Femur (tissue), 1 donor: ENCODE measurements at regions not wholly inside any gene's neighbourhood (a gene's known extent, or its start where the extent isn't known, plus 50 kb on each side); places are given as distances from the start of the nearest gene placed in this dataset.

Source experiments
- DNase-seq: peaks from one replicate; pipeline ENCODE4 v3.0.0-alpha.2; 2017

DNA sequence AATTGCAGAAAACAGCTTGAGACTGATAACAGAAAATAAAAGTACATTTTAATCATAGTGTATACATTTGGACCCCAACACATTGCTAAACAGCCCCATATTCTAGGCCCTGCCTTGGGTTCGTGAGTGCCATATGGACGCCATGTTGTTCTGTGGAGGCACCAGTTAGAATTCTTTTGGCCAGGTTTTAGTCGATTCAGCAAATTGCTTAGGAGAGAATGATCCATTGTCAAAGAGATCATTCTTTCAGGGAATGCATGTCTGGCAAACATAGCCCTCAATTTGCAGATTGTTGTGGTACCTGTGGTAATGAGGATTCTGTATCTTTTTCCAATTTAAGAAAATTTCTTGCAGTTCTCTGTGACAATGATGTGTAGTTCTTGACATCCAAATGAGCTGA, 183.6 kb upstream of the DDHD1 start:
- DNase-seq: no peak

DNA sequence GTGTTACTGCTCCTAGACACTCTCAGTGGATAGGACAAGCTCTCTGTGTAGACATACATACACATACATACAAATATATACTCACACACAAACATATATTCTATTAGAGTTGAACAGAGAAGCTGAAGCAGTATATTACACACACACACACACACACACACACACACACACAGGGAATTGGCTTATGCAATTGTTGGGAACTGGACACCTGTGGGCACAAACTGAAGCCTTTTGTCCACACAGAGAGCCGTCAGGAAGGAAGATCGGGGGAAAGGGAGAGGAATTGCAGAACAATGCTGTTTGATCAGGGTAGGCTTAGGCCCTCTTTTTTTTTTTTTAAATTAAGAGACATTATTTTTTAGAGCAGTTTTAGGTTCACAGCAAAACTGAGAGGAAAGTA, 180.7 kb upstream of the DDHD1 start:
- no peak for DNase-seq

DNA sequence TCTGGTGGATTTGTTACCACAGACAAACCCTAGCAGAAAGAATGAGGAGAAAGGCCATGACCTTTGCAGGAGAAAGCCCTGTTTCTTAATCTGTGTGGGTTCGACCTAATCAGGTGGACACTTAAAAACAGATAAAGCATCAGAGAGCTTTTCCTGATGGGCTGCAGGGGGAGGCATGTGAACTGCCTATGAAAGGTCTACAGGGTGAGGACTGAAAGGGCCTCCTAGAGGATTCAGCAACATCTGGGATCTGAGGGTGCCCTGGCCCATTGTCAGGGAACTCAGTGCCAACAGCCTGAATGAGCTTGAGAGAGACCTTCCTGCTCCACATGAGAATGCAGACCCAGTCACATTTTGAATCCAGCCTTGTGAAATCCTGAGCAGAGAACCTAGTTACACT, 178.8 kb upstream of the DDHD1 start:
- no peak for DNase-seq

DNA sequence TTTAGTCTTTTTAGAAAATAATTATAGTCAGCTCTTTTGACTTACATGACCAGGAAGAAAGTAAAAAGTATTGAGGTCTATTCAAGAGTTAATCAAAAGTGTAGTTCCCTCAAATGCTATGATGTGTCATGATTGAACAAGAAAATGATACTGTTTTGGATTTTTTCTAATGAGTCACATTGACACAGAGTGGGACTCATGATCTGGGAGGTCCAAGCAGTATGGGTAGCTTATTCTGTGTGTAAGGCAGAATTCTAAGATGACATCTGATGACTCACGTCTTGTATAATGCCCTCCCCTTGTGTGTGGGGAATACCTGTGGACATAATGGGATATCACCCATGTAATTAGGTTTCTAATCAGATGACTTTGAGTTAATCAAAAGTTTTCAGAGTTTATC, 178.1 kb upstream of the DDHD1 start:
- DNase-seq: no peak

DNA sequence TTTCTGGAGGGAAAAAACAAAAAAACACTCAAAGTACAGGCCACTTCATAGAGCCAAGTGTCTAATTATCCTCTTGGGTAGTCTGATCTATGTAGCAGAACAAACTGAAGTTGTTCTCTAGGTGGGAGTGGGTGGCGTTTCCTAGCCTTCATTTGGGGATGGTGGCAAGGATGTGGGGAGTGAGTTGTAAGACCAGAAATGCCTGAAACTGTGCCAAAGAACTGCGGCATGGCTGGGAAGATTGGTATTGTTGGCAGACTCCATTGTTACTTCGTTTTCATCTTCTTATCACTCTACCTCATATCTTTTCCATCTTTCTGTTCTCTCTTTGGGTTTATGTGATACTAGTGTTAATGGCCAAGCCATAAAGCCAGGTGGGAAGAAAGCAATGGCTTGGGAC, 177.3 kb upstream of the DDHD1 start:
- no peak for DNase-seq

DNA sequence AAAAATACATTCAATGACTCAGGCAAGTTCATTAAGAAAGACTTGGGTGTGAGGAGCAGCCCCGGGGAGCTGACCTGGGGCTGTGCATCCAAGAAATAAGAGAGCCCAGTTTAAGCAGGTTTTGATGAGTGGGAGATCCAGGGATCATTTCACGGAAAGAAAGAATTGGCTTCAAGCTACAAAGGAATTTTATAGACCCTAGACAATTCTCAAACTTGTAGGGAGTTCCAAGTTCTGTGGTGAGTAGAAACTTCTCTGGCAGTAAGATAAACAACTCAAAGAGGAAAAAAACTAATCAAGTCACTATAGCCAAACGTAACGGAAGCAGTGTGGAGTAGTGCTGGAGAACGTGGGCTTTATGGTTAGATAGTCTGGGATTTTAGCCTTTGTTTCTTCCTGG, 175.7 kb upstream of the DDHD1 start:
- no peak for DNase-seq

DNA sequence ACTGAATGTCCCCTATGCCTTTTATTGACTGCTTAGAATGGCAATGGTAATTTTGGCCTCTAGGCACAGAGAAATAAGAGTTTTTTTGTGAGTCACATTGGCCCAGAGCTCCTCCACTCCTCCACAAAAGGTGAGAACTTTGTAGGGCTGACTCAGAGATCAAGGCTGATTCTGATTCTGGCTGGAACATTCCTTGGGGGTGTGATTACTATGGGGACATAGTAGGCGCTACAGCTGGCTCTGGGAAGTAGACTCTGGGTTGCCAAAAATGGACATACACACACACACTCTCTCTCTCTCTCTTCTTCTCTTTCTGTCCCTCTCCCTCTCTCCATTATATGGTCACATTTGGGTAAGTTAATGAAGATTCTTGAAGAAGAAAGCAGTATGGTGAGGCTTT, 174.6 kb upstream of the DDHD1 start:
- no peak for DNase-seq

DNA sequence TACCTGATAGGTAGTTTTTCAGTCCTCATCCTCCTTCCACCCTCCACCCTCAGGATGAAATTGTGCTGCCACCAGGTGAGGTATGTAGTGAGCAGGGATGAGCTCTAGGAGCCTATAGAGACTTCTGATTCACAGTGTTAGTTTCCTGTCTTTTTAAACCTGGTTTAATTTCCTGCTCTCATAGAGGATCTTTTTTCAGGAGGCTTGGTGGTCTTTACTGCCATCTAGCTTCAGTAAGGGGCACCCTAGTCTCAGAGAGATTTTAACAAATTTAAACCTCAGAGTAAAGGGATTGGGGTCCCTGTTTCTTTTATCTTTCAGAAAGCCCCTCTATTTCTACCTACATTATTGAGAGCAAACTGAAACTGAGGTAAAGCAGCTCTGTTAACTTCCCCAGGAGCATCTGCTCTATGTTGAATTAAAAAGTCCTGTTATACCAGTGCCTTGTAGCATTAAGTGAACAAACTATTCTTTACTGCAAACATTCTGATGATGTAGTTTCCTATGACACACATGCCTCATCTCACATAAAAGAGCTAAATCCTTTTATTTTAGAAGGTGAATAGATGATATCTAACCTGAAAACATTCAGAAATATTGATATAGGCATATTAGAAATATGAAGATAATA, 172.2 kb upstream of the DDHD1 start:
- no peak for DNase-seq

DNA sequence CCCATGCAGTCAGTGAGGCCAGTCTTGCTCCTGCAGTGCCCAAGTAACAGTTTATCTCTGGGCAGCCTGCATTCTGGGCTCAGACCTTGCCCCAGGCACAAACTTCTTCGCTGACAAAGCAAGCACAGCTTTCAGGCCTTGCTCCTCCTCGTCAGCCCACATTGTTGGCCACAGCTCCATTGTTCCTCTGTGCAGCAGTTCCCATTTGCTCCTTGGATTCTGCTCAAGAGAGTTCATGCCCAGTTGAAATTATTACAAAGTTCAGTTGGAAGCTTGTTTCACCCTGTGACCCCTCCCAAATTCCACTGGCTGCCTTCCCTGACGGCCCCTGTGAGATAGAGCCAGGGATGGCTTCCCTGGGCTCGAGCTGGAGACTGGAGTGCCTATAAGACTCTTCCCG, 163.4 kb upstream of the DDHD1 start:
- no peak for DNase-seq

DNA sequence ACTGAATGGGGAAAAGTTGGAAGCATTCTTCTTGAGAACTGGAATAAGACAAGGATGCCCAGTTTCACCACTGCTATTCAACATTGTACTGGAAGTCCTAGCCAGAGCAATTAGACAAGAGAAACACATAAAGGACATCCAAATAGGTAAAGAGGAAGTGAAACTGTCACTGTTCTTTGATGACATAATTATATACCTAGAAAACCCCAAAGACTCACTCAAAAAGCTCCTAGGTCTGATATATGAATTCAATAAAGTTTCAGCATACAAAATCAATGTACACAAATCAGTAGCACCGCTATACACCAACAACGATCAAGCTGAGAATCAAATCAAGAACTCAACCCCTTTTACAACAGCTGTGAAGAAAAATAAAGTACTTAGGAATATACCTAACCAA, 157.3 kb upstream of the DDHD1 start:
- no peak for DNase-seq

DNA sequence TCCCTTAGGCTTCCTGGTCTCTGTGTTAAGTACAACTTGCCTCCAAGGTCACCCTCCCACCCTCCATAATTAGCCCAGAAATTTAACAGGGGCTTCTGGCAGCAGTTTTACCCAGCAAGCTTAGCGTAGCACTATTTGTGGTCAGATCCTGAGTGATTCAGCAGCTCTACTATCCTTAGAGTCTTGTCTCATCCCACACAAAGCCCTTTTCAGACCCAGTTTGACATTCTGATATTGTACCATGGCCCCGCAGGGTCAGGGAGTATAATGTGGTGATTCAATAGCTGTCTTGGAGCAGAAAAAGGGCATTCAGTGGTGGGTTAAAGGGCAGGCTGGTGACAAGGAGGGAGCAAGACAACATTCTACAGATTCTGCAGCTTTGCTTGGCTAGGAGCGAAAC, 153.8 kb upstream of the DDHD1 start:
- DNase-seq: no peak

DNA sequence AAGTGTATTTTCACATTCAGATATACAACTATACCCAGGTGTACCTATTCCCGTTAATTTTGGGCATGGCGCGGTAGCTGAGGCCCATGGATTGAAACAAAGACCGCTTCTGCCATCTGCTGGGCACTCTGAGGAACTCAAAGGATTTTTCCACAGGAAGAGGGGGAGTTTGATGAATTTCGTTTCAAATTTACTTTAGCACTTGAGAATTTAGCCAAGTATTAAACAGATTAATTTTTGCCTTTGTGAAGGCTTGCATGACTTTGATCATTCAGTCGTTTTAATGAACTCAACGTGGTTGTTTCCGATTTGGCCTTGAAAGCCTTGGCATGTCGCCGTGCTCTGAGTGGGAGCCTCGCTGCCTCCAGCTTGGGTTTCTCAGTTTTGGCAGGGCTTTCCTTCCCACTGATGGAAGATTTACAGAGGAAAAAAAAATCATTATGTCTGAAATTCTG, 153.2 kb upstream of the DDHD1 start:
- peak; percentile 74 for DNase-seq

DNA sequence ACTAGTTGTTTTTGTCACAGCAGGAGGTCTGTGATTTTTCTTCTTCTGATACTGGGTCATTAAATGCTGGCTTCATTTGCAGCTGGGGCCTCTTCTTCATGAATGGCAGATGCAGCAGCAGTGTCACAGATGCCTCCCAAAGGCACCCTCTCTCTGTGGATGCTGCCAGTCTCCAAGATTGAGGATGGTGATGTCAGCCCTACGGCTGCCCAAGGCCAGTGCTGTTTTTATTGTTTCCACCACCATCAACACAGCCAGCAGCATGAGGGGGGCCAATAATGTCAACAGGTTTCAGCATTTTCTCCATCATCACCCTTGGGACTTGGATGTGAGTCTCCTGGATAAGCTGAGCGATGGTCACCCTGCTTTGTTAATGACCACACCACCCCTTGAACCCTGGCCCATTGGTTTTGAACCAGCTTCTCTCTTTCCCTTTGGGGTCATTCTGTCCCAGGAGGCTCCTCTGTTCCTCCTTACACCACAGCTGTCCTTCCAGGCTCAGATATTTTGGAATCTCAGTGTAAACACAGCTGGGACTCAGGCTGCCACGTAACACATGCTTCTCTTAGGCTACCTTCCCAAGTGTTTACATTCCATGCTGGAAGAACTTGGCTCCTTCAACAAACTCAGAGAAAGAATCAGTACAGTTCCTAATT, 151.7 kb upstream of the DDHD1 start:
- no peak for DNase-seq

DNA sequence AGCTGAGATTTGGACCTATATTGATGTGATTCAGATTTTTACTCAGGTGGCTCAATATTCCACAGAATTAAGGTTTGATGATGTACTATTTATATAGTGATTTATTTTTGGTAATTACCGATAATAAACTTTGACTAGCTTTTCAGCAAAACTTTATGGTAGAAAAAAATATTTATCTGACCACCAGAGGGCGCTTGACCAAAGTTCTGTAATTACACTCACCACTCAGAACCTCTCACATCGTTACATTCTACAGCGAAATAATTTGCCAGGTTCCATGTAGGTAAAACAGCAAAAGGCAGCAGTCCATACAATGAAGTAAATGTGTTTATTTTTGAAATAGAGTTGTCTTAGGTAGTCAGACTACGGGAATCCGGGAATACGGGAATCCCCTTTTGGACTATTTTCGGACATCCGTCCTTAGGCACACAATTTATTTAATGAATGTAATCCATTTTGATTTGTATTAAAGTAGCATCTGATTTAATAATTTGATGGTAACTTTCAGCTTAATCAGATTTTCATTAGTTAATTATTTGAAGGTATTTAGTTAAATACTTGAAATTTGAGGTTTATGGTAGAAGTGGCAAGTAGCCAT, 143.0 kb upstream of the DDHD1 start:
- no peak for DNase-seq

DNA sequence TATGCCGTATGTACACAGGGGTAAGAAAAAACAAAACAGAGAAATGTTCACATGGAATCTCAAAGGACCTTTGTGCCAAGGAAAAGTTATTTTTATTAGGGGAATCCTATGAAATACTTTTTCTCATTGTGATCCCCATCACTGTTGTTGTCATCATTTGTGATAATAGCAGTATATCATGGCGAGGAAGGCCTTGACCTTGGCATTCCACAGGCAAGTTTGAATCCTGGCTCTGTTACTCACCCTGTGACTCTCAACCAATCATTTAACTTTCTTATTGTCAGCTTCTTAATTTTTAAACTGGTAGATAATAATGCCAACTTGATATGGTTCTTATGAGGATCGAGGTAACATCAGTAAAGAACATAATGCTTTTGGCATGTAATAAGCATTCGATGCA, 142.2 kb upstream of the DDHD1 start:
- DNase-seq: no peak

DNA sequence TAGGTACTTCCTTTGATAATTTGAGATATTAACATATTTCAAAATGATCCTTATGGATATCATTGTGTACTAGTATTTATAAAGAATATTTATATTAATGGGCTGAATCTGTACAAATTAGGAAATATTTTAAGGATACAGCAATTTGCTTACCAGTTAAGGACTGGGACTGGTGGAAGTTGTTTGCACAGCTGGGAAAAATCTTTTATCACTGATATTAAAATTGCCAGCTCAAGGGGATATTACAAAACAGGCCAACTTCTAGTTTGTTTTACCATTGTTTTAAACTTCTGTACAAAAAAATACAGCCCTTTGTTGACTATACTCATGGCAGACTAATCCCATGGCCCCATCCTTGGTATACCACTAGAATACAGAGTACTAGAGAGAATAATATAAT, 133.2 kb upstream of the DDHD1 start:
- DNase-seq: no peak

DNA sequence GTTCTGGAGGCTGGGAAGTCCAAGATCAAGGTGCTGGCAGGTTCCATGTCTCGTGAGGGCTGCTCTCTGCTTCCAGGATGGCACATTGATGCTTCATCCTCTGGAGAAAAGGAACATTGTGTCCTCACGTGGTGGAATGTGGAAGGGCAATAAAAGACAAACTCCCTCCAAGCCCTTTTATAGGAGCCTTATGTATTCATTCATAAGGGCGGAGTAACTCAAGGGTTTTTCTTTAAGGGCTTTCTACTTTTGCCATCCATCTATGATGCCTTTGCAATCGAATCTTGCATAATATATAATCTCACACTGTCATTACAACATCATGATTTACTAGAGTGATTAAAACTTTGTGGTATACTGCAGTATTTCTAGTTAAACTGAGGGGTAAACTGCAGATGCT, 132.7 kb upstream of the DDHD1 start:
- no peak for DNase-seq

DNA sequence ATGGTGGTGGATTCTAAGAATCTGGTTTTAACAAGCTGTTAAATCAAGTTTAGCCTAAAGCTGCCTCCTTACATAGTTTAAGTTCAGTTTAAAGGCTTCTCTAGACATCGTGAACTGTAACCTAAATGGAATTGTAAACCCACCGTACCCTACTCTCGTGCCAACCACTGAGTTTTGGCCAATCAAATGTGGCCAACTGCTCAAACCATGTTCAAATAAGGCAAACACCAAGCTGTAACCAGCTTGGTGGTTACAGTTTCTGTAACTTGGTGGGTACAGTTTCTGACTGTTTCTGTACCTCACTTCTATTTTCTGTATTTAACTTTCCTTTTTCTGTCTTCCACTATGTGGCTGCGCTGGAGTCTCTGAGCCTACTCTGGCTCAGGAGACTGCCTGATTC, 131.9 kb upstream of the DDHD1 start:
- DNase-seq: no peak

DNA sequence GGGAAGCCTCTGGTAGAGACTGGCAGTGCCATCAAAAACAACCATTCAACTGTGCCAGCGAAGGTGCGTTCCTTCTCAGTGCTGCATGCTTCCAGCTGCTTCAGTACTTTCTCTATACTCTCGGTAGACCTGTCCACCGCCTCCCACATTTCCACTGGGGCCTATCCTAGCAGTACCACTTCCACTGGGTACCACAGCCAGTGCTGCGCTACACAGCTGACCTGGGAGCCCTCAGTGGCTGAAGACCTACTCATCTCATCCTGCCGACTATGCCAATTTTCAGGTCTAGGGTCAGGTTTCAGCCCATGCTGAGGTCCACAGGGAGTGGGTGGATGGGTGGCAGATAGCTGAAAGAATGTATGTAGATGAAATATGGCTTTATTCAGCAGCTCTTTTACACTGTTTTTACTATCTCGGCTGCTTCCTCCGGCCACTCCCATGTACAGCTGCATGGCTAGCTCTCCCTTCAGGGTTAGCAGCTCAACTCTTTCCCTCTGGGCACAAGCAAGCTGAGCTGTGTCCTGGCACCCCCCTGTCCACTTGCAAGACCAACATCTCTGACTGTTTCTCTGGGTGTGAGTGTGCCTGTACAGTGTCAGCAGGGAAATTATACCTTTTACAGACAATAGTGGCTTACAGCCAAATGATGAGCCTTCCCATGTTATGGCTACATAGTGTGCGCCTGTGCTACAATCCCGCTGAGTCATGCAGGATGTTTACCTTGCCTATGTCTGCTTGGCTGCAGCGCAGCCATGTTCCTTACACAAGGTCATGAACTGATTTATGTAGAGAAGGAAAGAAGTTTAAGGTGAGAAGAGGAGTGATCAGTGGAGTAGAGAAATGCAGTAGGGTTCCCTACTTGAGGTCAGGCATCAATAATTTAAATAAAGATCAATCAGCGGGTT, 125.7 kb upstream of the DDHD1 start:
- no peak for DNase-seq

DNA sequence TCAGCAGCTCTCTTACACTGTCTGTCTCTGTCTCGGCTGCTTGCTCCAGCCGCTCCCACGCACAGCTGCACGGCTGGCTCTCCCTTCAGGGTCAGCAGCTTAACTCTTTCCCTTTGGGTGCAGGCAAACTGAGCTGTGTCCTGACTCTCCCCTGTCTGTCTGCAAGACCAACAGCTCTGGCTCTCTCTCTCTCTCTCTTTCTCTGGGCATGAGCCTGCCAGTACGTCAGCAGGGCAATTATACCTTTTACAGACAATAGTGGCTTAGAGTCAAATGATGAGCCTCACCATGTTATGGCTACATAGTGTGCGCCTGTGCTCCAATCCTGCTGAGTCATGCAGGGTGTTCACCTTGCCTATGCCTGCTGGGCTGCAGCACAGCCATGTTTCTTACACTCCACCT, 120.5 kb upstream of the DDHD1 start:
- peak; percentile 33 for DNase-seq

DNA sequence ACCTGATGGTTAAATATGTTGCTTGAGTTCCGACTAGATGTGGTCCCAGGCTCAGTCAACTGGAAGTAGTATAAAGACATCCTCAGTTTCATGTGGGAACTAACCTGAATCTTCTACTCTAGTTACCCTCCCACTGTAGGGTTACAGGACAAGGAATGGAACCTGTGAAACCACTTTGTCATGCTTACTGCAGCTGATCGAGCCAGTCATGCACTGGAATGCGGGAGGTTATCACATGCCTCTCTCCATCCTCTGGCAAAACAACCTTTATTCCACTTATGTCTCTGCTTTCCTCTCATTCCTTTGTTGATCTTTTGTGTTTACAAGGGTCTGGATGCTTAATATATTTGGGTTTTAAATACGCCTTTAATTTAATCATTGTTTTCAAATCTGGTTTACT, 111.9 kb upstream of the DDHD1 start:
- DNase-seq: no peak

DNA sequence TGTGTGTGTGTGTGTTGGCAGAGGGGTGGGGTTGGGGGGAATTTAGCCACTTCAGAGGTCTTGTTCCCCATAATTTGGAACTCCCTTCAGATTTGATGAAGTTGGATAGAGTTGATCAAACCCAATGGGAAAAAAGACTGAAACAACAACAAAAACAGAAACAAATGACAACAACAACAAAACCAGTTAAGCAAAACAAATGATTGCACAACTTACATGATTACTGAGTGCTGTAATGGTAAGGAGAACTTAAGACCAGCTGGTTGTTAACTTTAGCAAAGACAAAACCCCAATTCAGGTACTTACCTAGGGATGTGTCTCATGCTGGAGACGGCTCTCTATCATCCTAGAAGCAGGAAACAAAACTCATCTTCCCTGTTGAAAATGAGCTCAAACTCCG, 107.8 kb upstream of the DDHD1 start:
- DNase-seq: no peak

DNA sequence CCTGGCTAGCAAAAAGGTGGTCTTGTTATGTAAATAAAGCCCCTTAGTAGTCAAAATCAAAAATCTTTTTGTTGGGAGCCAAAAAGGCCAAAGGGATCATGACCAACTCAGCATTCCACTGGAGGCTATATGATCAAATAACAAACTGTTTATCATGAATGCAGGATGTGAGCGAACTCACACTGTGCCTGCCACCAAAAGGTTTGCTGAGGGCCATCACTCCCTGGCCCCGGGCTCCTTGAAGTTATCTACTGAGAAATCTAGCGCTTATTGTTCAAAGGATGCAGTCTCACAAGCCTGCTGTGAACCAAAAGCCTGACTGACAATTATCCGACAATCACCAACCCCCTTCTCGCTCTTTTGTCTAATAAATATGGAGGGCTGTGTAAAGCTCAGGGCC, 107.2 kb upstream of the DDHD1 start:
- no peak for DNase-seq

DNA sequence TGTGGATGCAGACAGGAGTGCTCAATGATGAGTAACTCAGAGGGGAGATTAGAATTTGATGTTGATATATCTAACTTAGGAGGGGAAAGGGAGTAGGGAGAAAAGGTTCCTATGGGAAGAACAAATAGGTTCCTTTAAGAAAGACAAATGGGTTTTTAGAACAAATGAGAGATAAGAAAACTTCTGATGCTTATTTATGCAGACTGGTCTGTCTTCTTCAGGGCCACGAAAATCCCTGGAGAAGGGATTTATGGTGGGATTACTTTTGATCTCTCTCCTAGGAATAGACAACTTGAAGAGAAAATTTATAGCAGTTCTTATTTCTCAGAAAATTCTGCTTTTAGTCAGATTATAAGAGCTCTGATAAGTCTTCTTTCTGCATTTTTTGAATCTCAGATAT, 99.0 kb upstream of the DDHD1 start:
- no peak for DNase-seq
